Spinal cord (tissue), 9 donors: ENCODE measurements at regions not wholly inside any gene's neighbourhood (a gene's known extent, or its start where the extent isn't known, plus 50 kb on each side); places are given as distances from the start of the nearest gene placed in this dataset.
A peak's percentile ranks its signal among the peaks of the same experiment; 100 is the strongest.

ENCODE experiments used
- DNase-seq, 6 donors: peaks; one replicate each; pipeline versions ENCODE4 v3.0.0 to v3.0.0-alpha.2; 2013 to 2015; ENCODE audit warnings: low spot score in 6 of 6, low read depth in 4 of 6
- H3K27ac ChIP-seq: one replicate; pipeline ENCODE4 v1.5.1; 2013; ENCODE audit warnings: low read depth, low read length, control low read depth
- H3K27me3 ChIP-seq: one replicate; pipeline ENCODE4 v1.6.1; 2013; ENCODE audit warnings: low read length; ENCODE audit not compliant: control insufficient read depth, insufficient read depth
- H3K36me3 ChIP-seq: one replicate; pipeline ENCODE4 v1.6.1; 2013; ENCODE audit warnings: low read length; ENCODE audit not compliant: control insufficient read depth, insufficient read depth
- H3K4me1 ChIP-seq: one replicate; pipeline ENCODE4 v1.6.1; 2013; ENCODE audit warnings: low read length; ENCODE audit not compliant: control insufficient read depth, insufficient read depth
- H3K4me3 ChIP-seq: one replicate; pipeline ENCODE4 v1.5.1; 2013; ENCODE audit warnings: low read depth, low read length, control low read depth
- H3K9me3 ChIP-seq: one replicate; pipeline ENCODE4 v1.6.1; 2013; ENCODE audit warnings: low read length; ENCODE audit not compliant: control insufficient read depth, insufficient read depth
- WGBS: methylation state at CpG from one replicate; pipeline ENCODE4 v1.1.5; 2013; ENCODE audit warnings: missing lambda C conversion rate; ENCODE audit not compliant: insufficient coverage; 5-methylcytosine and 5-hydroxymethylcytosine counted together
- donor health status: healthy.

GRCh38 chr1:67557696-67558448 lies 127.1 kb upstream of the GADD45A start:
- 71% methylated on average over 9 of the region's 11 CpGs for WGBS
- H3K4me1 ChIP-seq: peaks cover 12% of the 10 kb centered on the region
- no peaks in the 10 kb centered on the region for H3K27me3 ChIP-seq
- no peak overlapping the region for H3K27ac ChIP-seq
- no peak for DNase-seq
- H3K4me3 ChIP-seq: no peak overlapping the region
- no peaks in the 10 kb centered on the region for H3K9me3 ChIP-seq
- H3K36me3 ChIP-seq: no peaks in the 10 kb centered on the region

- no peaks in the 10 kb centered on the region for H3K36me3 ChIP-seq
- H3K4me1 ChIP-seq: peaks cover 12% of the 10 kb centered on the region
- H3K9me3 ChIP-seq: no peaks in the 10 kb centered on the region
- 90% methylated on average over 3 of the region's 9 CpGs for WGBS
- no peak for DNase-seq
- no peak overlapping the region for H3K27ac ChIP-seq
- H3K27me3 ChIP-seq: no peaks in the 10 kb centered on the region
- no peak overlapping the region for H3K4me3 ChIP-seq
These were observed 126.4 kb upstream of the GADD45A start for GRCh38 chr1:67558449-67559193.

DNA sequence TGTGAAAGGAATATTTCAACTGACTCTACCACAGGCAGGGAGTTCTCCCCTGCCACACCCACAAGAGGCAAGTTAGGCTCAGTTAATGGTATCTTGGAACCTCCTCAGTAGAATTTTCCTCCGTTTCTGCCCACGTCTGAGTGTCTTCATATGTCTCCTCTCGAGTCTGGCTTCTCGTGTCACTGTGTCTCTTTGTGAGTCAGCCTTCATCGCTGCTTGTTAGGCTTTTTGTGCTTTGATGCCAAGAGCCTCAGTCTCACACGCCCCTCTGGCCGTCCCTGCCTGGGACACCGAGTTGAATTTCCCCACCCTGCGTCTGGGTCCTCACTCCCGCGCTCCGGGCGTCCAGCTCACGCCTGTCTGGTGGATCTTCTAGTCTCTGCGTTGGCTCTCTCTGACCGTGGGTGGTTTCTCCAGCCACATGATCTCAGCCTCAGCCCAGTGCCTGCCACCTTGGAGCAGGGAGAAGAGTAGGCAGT lies 125.7 kb upstream of the GADD45A start:
- peaks cover 12% of the 10 kb centered on the region for H3K4me1 ChIP-seq
- no peak overlapping the region for H3K4me3 ChIP-seq
- WGBS: 56% methylated on average over 11 of the region's 16 CpGs
- H3K27me3 ChIP-seq: no peaks in the 10 kb centered on the region
- no peak for DNase-seq
- H3K36me3 ChIP-seq: no peaks in the 10 kb centered on the region
- H3K9me3 ChIP-seq: no peaks in the 10 kb centered on the region
- no peak overlapping the region for H3K27ac ChIP-seq

GRCh38 chr1:67560580-67561255 lies 124.3 kb upstream of the GADD45A start:
- no peaks in the 10 kb centered on the region for H3K36me3 ChIP-seq
- H3K4me3 ChIP-seq: no peak overlapping the region
- H3K9me3 ChIP-seq: no peaks in the 10 kb centered on the region
- H3K4me1 ChIP-seq: peaks cover 6% of the 10 kb centered on the region
- no peaks in the 10 kb centered on the region for H3K27me3 ChIP-seq
- WGBS: 87% methylated on average over 9 of the region's 10 CpGs
- DNase-seq: no peak
- no peak overlapping the region for H3K27ac ChIP-seq

GRCh38 chr1:67561704-67562113 lies 123.3 kb upstream of the GADD45A start:
- H3K27me3 ChIP-seq: no peaks in the 10 kb centered on the region
- DNase-seq: peak in 2 of 6 donors; percentile 53 to 72
- H3K4me1 ChIP-seq: peaks cover 6% of the 10 kb centered on the region
- H3K9me3 ChIP-seq: no peaks in the 10 kb centered on the region
- 4% methylated on average over 3 of the region's 4 CpGs for WGBS
- H3K36me3 ChIP-seq: no peaks in the 10 kb centered on the region
- H3K27ac ChIP-seq: no peak overlapping the region
- H3K4me3 ChIP-seq: no peak overlapping the region

- H3K27ac ChIP-seq: no peak overlapping the region
- H3K36me3 ChIP-seq: no peaks in the 10 kb centered on the region
- DNase-seq: no peak
- H3K4me1 ChIP-seq: peaks cover 6% of the 10 kb centered on the region
- WGBS: 79% methylated on average over 2 of the region's 2 CpGs
- no peak overlapping the region for H3K4me3 ChIP-seq
- H3K27me3 ChIP-seq: no peaks in the 10 kb centered on the region
- no peaks in the 10 kb centered on the region for H3K9me3 ChIP-seq
These were observed 121.3 kb upstream of the GADD45A start for GRCh38 chr1:67563684-67564083.

DNA sequence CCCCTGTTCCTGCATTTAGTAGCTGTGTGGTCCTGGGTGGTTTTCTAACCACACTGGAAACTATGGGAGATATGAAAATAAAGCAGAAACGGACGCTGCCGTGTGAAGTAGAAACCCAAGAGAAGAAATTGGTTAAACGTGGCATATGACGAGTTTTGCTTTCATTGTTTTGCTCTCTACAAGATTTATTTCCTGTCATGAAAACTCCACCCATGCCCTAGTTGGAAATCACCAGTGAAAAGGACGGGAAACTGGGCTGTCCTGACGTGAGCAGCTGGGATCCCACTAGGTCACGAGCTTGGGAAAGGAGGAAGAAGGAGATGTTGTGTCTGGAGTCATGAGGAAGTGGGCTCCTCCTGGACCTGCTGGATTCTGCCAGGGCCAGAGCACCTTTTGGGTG lies 120.8 kb upstream of the GADD45A start:
- Histone ChIP-seq H3K9me3 (no peaks in the 10 kb centered on the region), H3K27me3 (no peaks in the 10 kb centered on the region), H3K4me3 (no peak overlapping the region), H3K4me1 (peaks cover 6% of the 10 kb centered on the region), H3K27ac (no peak overlapping the region), H3K36me3 (no peaks in the 10 kb centered on the region)
- 82% methylated on average over 6 of the region's 8 CpGs for WGBS
- no peak for DNase-seq

- Histone ChIP-seq H3K4me1 (peaks cover 2% of the 10 kb centered on the region), H3K36me3 (no peaks in the 10 kb centered on the region), H3K27me3 (no peaks in the 10 kb centered on the region), H3K9me3 (no peaks in the 10 kb centered on the region), H3K4me3 (no peak overlapping the region), H3K27ac (no peak overlapping the region)
- 80% methylated on average over 1 of the region's 2 CpGs for WGBS
- no peak for DNase-seq
These were observed 118.1 kb upstream of the GADD45A start for GRCh38 chr1:67566803-67567377.

DNA sequence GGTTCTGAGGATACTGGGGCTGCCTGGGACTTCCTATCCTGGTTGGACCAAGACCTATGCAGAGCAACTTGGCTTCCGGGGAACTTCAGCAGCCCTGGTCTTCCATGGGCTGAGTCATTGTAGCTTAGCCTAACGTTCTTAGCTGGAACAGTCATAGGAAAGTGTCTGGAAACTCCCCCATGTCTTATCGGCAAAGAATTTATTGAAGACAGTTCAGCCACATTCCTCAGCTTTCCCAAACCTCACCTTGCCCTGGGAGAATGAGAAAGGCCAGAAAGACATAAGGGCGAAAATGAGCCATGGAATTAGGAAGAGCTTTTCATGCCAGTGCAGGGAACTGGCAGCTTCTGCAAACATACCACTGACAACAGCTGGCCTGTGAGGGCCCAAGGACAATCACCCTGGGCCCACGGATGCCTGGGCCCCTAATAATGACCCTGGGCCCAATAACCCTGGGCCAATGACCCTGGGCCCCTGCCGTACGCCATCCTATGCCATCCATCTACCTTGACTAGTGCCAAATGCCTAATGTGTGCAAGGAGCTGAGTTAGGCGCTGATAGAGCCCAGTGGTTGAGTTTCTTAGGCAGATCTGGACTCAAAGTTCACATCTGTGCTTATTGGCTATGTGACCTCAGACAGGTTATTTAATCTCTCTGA lies 114.4 kb upstream of the GADD45A start:
- DNase-seq: no peak

More for the DNA sequence above, 114.4 kb upstream of the GADD45A start:
- H3K27ac ChIP-seq: no peak overlapping the region
- H3K4me1 ChIP-seq: peaks cover 4% of the 10 kb centered on the region
- H3K4me3 ChIP-seq: no peak overlapping the region
- whole genome bisulfite sequencing: 80% methylated on average over 4 of the region's 8 CpGs
- H3K36me3 ChIP-seq: no peaks in the 10 kb centered on the region
- H3K9me3 ChIP-seq: no peaks in the 10 kb centered on the region
- no peaks in the 10 kb centered on the region for H3K27me3 ChIP-seq
